ENCODE measurements at regions not wholly inside any gene's neighbourhood (a gene's known extent, or its start where the extent isn't known, plus 50 kb on each side); places are given as distances from the start of the nearest gene placed in this dataset.

DNA sequence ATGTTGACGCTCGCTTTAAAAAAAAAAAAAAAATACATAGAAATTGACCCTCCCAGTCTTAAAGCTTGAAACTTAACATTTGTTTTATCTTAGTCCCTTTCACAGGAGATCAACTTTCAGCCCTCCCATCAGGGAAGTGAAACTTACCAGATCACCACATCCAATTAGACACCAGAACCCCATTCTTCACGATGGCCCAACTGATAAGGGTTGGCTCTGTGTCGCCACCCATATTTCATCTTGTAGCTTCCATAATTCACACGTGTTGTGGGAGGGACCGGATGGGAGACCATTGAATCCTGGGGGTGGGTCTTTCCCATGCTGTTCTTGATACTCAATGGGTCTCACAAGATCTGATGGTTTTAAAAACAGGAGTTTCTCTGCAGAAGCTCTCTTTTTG is 629.4 kb upstream of the KCND2 start:
- Histone ChIP-seq H3K27me3 (ENCODE audit: insufficient read depth) (no peaks in the 10 kb centered on the region), H3K79me2 (replicated peaks; ENCODE audit: insufficient read depth) (no peaks in the 10 kb centered on the region), H3K4me3 (no peak overlapping the region), H3K4me1 (ENCODE audit: insufficient read depth) (no peaks in the 10 kb centered on the region), H3K4me2 (no peak overlapping the region), H3K9me2 (ENCODE audit: insufficient read depth) (no peaks in the 10 kb centered on the region), H3F3A (replicated peaks; ENCODE audit: low read depth) (no peaks in the 10 kb centered on the region), H2AFZ (no peak overlapping the region), H3K36me3 (ENCODE audit: insufficient read depth) (no peaks in the 10 kb centered on the region), H4K20me1 (replicated peaks; ENCODE audit: insufficient read depth) (no peaks in the 10 kb centered on the region), H3K27ac (ENCODE audit: low read depth) (no peak overlapping the region)
- no peak overlapping the region for H3K27ac Mint-ChIP-seq
- no peaks in the 10 kb centered on the region for H3K4me1 Mint-ChIP-seq
- ATAC-seq, result no peak
- no peaks in the 10 kb centered on the region for H3K36me3 Mint-ChIP-seq (ENCODE audit: low read depth)
- no peak for DNase-seq (ENCODE audit: low spot score)
- no peak overlapping the region for H3K4me3 Mint-ChIP-seq
- no peaks in the 10 kb centered on the region for H3K27me3 Mint-ChIP-seq (ENCODE audit: insufficient read depth, low read depth, poor library complexity)
- TF ChIP-seq, protein P1, sequence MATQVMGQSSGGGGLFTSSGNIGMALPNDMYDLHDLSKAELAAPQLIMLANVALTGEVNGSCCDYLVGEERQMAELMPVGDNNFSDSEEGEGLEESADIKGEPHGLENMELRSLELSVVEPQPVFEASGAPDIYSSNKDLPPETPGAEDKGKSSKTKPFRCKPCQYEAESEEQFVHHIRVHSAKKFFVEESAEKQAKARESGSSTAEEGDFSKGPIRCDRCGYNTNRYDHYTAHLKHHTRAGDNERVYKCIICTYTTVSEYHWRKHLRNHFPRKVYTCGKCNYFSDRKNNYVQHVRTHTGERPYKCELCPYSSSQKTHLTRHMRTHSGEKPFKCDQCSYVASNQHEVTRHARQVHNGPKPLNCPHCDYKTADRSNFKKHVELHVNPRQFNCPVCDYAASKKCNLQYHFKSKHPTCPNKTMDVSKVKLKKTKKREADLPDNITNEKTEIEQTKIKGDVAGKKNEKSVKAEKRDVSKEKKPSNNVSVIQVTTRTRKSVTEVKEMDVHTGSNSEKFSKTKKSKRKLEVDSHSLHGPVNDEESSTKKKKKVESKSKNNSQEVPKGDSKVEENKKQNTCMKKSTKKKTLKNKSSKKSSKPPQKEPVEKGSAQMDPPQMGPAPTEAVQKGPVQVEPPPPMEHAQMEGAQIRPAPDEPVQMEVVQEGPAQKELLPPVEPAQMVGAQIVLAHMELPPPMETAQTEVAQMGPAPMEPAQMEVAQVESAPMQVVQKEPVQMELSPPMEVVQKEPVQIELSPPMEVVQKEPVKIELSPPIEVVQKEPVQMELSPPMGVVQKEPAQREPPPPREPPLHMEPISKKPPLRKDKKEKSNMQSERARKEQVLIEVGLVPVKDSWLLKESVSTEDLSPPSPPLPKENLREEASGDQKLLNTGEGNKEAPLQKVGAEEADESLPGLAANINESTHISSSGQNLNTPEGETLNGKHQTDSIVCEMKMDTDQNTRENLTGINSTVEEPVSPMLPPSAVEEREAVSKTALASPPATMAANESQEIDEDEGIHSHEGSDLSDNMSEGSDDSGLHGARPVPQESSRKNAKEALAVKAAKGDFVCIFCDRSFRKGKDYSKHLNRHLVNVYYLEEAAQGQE (IDR thresholded peaks at IDR 0.05; ENCODE audit: unreplicated experiment), result no peak
- no peak for TF ChIP-seq ZNF114 (CRISPR knock-in tag; IDR thresholded peaks at IDR 0.05)
- no peak for TF ChIP-seq CREB1 (CRISPR knock-in tag; IDR thresholded peaks at IDR 0.05; ENCODE audit: low read depth)
- peaks cover 4% of the 10 kb centered on the region; the same call in 1 of the 3 replicates for H3K9me3 Mint-ChIP-seq

DNA sequence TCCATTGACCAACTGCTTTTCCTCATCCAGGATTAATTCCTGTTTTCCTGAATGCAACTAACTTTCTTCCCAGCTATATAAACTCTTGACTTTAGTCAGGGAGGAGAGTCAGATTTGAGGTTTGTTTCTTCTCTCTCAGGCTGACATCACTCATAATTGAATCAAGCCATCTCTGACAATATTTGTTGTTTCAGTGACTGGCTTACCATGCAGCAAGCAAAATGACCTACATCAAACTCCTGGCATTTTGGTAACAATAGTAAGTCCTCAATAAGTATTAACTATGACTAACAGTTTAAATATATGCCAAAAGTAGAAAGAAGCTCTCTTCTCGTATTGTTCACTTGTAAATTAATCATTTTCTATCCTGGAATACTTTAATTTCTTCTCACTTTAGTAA is 625.7 kb upstream of the KCND2 start:
- Histone ChIP-seq H3K79me2 (replicated peaks; ENCODE audit: insufficient read depth) (no peaks in the 10 kb centered on the region), H3K27ac (ENCODE audit: low read depth) (no peak overlapping the region), H3K9me2 (ENCODE audit: insufficient read depth) (no peaks in the 10 kb centered on the region), H3K4me1 (ENCODE audit: insufficient read depth) (no peaks in the 10 kb centered on the region), H4K20me1 (replicated peaks; ENCODE audit: insufficient read depth) (no peaks in the 10 kb centered on the region), H3K27me3 (ENCODE audit: insufficient read depth) (no peaks in the 10 kb centered on the region), H3K36me3 (ENCODE audit: insufficient read depth) (no peaks in the 10 kb centered on the region), H3F3A (replicated peaks; ENCODE audit: low read depth) (no peaks in the 10 kb centered on the region), H2AFZ (no peak overlapping the region), H3K4me2 (no peak overlapping the region), H3K4me3 (no peak overlapping the region)
- DNase-seq (ENCODE audit: low spot score) (no peak), ATAC-seq (no peak)
- H3K4me3 Mint-ChIP-seq, result no peak overlapping the region
- no peaks in the 10 kb centered on the region for H3K4me1 Mint-ChIP-seq
- peaks cover 8% of the 10 kb centered on the region; the same call in 1 of the 3 replicates for H3K9me3 Mint-ChIP-seq
- no peak overlapping the region for H3K27ac Mint-ChIP-seq
- no peaks in the 10 kb centered on the region; the same call in 2 of the 3 replicates for H3K36me3 Mint-ChIP-seq (ENCODE audit: low read depth)
- H3K27me3 Mint-ChIP-seq (ENCODE audit: insufficient read depth, low read depth, poor library complexity), result peaks cover 1% of the 10 kb centered on the region
- TF ChIP-seq POLR2AphosphoS5 (IDR thresholded peaks at IDR 0.05; ENCODE audit: low read depth) (no peak), NANOG (IDR thresholded peaks at IDR 0.05; ENCODE audit: borderline replicate concordance) (no peak), EZH2 (IDR thresholded peaks at IDR 0.05; ENCODE audit: low read depth, unreplicated experiment) (no peak), EZH2phosphoT487 (IDR thresholded peaks at IDR 0.05; ENCODE audit: unreplicated experiment) (no peak), STAT1 (IDR thresholded peaks at IDR 0.05; ENCODE audit: unreplicated experiment) (no peak), ZNF331 (CRISPR knock-in tag; IDR thresholded peaks at IDR 0.05; ENCODE audit: low read depth) (no peak), JUNB (IDR thresholded peaks at IDR 0.05; ENCODE audit: unreplicated experiment) (no peak), CREB1 (CRISPR knock-in tag; IDR thresholded peaks at IDR 0.05; ENCODE audit: low read depth) (no peak), ZNF114 (CRISPR knock-in tag; IDR thresholded peaks at IDR 0.05) (no peak)
- TF ChIP-seq, protein P1 (IDR thresholded peaks at IDR 0.05; ENCODE audit: unreplicated experiment), result no peak
- TF ChIP-seq, protein P2, sequence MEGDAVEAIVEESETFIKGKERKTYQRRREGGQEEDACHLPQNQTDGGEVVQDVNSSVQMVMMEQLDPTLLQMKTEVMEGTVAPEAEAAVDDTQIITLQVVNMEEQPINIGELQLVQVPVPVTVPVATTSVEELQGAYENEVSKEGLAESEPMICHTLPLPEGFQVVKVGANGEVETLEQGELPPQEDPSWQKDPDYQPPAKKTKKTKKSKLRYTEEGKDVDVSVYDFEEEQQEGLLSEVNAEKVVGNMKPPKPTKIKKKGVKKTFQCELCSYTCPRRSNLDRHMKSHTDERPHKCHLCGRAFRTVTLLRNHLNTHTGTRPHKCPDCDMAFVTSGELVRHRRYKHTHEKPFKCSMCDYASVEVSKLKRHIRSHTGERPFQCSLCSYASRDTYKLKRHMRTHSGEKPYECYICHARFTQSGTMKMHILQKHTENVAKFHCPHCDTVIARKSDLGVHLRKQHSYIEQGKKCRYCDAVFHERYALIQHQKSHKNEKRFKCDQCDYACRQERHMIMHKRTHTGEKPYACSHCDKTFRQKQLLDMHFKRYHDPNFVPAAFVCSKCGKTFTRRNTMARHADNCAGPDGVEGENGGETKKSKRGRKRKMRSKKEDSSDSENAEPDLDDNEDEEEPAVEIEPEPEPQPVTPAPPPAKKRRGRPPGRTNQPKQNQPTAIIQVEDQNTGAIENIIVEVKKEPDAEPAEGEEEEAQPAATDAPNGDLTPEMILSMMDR (conservative IDR thresholded peaks at IDR 0.05; ENCODE audit: low read depth in 2 of 2), result no peak
- TF ChIP-seq, protein P3, sequence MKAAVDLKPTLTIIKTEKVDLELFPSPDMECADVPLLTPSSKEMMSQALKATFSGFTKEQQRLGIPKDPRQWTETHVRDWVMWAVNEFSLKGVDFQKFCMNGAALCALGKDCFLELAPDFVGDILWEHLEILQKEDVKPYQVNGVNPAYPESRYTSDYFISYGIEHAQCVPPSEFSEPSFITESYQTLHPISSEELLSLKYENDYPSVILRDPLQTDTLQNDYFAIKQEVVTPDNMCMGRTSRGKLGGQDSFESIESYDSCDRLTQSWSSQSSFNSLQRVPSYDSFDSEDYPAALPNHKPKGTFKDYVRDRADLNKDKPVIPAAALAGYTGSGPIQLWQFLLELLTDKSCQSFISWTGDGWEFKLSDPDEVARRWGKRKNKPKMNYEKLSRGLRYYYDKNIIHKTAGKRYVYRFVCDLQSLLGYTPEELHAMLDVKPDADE (IDR thresholded peaks at IDR 0.05), result no peak

Data from GM23338 (cell line).